GM10266 (cell line): ENCODE measurements at regions not wholly inside any gene's neighbourhood (a gene's known extent, or its start where the extent isn't known, plus 50 kb on each side); places are given as distances from the start of the nearest gene placed in this dataset.

Source experiments
- DNase-seq: peaks from one replicate; pipeline ENCODE4 v3.0.0; 2012; ENCODE audit errors: extremely low spot score
- TF ChIP-seq, protein P1 (sequence below): IDR thresholded peaks from 2 replicates; pipeline ENCODE4 v1.5.1; 2012; ENCODE audit warnings: mild to moderate bottlenecking, low read depth; ENCODE audit not compliant: control insufficient read depth, insufficient read depth; ENCODE audit errors: missing control alignments

DNA sequence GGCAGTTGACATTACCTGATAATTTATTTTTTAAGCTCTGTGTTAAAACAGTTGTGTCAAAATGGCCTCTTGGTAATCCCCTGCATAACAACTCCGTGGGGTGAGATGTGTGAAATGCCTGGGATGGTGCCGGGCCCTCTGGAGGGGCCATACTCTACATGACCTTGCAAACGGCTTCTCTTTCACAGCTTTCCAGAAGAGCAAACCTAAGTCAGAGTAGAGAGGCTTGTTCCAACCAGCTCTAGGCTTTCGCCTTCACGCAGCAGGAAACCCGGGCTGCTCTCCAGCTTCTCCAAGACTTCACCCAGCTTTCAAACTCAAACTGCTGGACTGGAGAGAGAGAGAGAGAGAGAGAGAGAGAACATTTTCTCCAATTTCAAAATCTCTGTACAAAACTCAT, 120.1 kb downstream of the SNX18 start:
- TF ChIP-seq, protein P1, sequence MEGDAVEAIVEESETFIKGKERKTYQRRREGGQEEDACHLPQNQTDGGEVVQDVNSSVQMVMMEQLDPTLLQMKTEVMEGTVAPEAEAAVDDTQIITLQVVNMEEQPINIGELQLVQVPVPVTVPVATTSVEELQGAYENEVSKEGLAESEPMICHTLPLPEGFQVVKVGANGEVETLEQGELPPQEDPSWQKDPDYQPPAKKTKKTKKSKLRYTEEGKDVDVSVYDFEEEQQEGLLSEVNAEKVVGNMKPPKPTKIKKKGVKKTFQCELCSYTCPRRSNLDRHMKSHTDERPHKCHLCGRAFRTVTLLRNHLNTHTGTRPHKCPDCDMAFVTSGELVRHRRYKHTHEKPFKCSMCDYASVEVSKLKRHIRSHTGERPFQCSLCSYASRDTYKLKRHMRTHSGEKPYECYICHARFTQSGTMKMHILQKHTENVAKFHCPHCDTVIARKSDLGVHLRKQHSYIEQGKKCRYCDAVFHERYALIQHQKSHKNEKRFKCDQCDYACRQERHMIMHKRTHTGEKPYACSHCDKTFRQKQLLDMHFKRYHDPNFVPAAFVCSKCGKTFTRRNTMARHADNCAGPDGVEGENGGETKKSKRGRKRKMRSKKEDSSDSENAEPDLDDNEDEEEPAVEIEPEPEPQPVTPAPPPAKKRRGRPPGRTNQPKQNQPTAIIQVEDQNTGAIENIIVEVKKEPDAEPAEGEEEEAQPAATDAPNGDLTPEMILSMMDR = no peak
- no peak for DNase-seq

GRCh38 chr5:54634089-54634488, 116.5 kb downstream of the SNX18 start:
- TF ChIP-seq, protein P1 = no peak
- DNase-seq = no peak

DNA sequence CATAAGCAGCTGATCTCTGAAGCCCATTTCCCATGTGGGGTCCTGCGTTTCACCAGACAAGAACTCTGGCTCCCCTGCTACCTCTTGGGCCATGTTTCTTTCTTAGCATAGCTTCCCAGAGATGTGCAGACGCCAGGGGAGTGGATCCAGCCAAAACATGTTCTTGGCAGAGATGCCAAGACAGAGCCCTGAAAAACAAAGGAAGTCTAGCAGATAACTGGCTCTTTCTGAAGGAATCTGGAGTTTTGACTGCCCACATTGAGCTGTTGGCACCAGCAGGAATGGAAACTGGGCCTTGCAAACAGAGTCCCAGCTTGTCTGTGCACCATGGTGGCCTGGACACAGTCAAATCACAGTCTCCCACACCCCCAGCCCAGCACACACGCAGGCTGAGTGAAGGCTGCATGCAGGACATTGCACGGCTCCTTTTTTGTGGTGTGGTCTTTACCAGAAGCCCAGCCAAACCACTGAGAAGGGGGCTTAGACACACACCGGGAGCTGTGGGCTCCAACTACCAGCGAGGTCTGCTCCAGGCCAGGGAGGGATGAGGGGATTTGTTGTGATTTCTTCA, 114.7 kb downstream of the SNX18 start:
- TF ChIP-seq, protein P1 = no peak

DNA sequence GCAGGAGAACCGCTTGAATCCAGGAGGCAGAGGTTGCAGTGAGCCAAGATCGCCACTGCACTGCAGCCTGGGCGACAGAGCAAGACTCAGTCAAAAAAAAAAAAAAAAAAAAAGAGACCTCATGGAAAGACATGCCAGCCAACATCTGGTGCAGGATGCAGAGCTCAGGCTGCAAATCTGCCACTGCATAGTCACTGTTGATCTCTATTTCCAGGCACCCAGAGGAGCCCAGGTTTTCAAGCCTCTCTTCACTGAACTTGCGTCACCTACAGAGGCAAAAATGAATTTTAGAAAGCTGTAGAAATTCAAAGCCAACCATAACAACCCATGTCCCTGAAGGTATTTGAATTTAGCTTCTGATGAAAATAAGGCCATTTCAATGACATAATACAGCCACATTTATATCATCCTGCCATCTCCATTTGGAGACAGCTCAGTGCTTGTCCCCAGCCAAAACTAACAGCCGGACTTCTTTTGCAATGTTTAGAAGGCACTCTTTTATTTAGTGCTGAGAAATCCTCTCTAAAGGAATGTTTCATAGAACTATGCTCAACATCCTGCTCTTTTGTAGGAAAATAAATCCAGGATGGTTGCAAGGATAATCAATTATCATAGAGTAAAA, 113.3 kb downstream of the SNX18 start:
- no peak for DNase-seq

More for the DNA sequence above, 114.7 kb downstream of the SNX18 start:
- no peak for DNase-seq

GRCh38 chr5:54629115-54629514, 111.6 kb downstream of the SNX18 start:
- no peak for DNase-seq
- TF ChIP-seq, protein P1 = no peak

More for the DNA sequence above, 113.3 kb downstream of the SNX18 start:
- TF ChIP-seq, protein P1 = no peak

DNA sequence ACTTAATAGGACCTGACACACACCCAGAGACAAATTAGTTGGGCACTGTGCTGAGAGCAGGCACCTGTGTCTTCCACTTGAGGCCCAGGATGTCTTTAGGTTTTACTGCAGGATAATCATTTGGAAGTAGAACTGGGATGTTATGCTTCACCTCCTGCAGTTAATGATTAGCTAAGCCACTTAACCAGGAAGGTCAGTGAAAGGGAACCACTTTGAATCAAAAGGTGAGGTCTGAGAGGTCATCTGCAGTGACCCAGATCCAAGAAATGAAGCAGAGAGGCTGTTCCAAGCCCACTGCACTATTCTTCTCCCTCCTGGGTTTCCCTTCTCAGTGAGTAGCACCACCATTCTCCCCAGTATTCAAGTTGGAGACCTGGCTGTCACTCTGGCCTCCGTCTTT, 110.5 kb downstream of the SNX18 start:
- DNase-seq = no peak
- TF ChIP-seq, protein P1 = no peak

DNA sequence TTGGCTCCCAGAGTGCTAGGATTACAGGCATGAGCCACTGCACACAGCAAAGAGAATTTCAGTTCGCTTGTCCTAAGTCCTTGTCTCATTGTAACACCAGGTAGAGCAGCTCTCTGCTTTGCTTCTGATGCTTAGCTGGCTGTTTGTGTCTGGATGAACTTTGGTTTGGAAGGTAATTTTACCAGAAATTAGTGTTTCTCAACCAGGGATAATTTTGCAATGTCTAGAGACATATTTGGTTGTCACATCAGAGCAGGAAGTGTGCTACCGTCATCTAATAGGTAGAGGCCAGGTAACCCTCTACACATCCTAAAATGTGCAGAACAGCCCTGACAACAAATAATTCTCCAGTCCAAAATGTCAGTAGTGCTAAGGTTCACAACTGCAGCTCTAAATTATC, 108.8 kb downstream of the SNX18 start:
- TF ChIP-seq, protein P1 = no peak
- no peak for DNase-seq
